ENCODE measurements at regions not wholly inside any gene's neighbourhood (a gene's known extent, or its start where the extent isn't known, plus 50 kb on each side); places are given as distances from the start of the nearest gene placed in this dataset.

GRCh38 chr5:66377747-66378146 is 218.4 kb upstream of the MAST4 start:
- TF ChIP-seq POLR2A (IDR thresholded peaks at IDR 0.05): no peak
- no peak for TF ChIP-seq CTCF (IDR thresholded peaks at IDR 0.05)

All from suprapubic skin (tissue), 3 donors.